ENCODE measurements at regions not wholly inside any gene's neighbourhood (a gene's known extent, or its start where the extent isn't known, plus 50 kb on each side); places are given as distances from the start of the nearest gene placed in this dataset.

- no peak for DNase-seq (ENCODE audit: low read depth)
- no peak overlapping the region for H3K4me3 ChIP-seq (ENCODE audit: low read depth, low read length)
- TF ChIP-seq, protein P1, sequence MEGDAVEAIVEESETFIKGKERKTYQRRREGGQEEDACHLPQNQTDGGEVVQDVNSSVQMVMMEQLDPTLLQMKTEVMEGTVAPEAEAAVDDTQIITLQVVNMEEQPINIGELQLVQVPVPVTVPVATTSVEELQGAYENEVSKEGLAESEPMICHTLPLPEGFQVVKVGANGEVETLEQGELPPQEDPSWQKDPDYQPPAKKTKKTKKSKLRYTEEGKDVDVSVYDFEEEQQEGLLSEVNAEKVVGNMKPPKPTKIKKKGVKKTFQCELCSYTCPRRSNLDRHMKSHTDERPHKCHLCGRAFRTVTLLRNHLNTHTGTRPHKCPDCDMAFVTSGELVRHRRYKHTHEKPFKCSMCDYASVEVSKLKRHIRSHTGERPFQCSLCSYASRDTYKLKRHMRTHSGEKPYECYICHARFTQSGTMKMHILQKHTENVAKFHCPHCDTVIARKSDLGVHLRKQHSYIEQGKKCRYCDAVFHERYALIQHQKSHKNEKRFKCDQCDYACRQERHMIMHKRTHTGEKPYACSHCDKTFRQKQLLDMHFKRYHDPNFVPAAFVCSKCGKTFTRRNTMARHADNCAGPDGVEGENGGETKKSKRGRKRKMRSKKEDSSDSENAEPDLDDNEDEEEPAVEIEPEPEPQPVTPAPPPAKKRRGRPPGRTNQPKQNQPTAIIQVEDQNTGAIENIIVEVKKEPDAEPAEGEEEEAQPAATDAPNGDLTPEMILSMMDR (IDR thresholded peaks at IDR 0.05; ENCODE audit: control insufficient read depth, extremely low read depth, insufficient read depth): no peak
Observed at GRCh38 chr9:99694393-99694792, 127.3 kb upstream of the NR4A3 start.

DNA sequence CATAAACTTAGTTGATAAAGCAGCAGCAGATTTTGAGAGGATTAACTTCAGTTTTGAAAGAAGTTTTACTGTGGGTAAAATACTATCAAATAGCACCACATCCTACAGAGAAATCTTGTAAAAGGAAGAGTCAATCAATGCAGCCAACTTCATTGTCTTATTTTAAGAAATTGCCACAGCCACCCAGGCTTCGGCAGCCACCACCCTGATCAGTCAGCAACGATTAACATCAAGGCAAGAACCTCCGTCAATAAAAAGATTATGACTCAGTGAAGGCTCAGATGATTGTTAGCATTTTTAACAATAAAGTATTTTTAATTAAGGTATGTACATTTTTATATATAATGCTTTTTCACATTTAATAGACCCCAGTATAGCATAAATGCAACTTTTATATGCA, 122.3 kb upstream of the NR4A3 start:
- DNase-seq (ENCODE audit: low read depth): no peak
- TF ChIP-seq, protein P1 (IDR thresholded peaks at IDR 0.05; ENCODE audit: control insufficient read depth, extremely low read depth, insufficient read depth): no peak

DNA sequence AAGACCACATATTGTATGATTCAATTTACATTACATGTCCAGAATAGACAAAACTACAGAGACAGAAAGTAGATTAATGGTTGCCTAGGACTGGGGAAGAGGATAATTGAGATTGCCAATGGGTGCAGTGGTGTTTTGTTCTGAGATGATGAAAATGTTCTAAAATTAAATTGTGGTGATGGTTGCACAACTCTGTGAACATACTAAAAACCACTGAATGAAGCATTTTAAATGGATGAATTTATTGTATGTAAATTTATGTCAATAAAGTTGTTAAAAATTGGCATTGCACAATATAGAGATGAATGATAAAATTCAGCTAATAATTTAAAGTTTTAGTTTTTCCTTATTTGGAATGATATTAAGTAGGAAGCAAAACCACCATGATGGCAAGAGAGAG, 109.5 kb upstream of the NR4A3 start:
- DNase-seq (ENCODE audit: low read depth): no peak
- H3K4me3 ChIP-seq (ENCODE audit: low read depth, low read length): no peak overlapping the region
- TF ChIP-seq, protein P1 (IDR thresholded peaks at IDR 0.05; ENCODE audit: control insufficient read depth, extremely low read depth, insufficient read depth): no peak

More for the DNA sequence above, 122.3 kb upstream of the NR4A3 start:
- H3K4me3 ChIP-seq (ENCODE audit: low read depth, low read length): no peak overlapping the region

- DNase-seq (ENCODE audit: low read depth): no peak
- no peak overlapping the region for H3K4me3 ChIP-seq (ENCODE audit: low read depth, low read length)
- TF ChIP-seq, protein P1 (IDR thresholded peaks at IDR 0.05; ENCODE audit: control insufficient read depth, extremely low read depth, insufficient read depth): no peak
Observed at GRCh38 chr9:99713838-99714306, 107.8 kb upstream of the NR4A3 start.

- DNase-seq (ENCODE audit: low read depth): no peak
- no peak overlapping the region for H3K4me3 ChIP-seq (ENCODE audit: low read depth, low read length)
- TF ChIP-seq, protein P1 (IDR thresholded peaks at IDR 0.05; ENCODE audit: control insufficient read depth, extremely low read depth, insufficient read depth): no peak
Observed at GRCh38 chr9:99718631-99719030, 103.1 kb upstream of the NR4A3 start.

DNA sequence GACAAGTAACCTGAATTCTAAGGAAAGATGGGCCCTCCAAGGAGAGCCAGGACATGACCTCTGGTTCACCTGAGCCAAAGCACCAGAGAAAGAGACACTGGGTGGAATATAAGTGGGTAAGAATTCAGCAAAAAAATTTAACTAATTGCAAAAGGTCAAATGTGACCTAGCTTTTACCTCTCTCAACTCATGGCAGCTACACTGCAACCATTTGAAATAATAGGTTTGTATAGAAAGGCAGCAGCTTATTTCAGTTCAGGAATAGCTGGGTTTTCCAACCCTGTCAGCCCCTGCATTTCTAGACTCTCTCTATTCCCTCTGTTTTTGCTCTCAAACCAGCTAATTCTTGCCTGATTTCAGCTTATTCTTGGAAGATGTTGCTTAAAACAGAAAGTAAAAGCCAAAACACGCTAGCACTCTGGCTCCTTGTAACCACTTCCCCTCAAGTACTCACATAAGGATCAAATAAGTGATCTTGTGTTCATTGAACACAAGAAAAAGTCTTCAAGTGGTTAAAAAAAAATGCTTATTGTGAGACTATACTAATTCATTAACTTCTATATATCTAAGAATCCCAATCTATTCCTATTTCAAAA, 101.1 kb upstream of the NR4A3 start:
- TF ChIP-seq, protein P1 (IDR thresholded peaks at IDR 0.05; ENCODE audit: control insufficient read depth, extremely low read depth, insufficient read depth): no peak
- no peak for DNase-seq (ENCODE audit: low read depth)
- H3K4me3 ChIP-seq (ENCODE audit: low read depth, low read length): no peak overlapping the region

DNA sequence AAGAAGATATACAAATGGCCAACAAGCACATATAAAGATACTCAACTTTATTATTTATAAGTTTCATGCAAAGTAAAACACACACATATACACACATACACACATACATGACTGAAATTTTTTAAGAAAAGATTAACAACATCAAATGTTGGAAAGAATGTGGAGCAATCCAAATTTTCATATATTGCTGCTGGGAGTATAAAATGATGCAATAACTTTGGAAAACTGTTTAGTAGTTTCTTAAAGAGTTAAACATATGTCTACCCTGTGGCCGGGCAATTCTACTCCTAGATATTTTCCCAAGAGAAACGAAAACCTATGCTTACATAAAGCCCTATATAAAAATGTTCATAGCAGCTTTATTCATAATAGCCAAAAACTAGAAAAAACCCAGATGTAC, 99.8 kb upstream of the NR4A3 start:
- TF ChIP-seq, protein P1 (IDR thresholded peaks at IDR 0.05; ENCODE audit: control insufficient read depth, extremely low read depth, insufficient read depth): no peak

More for the DNA sequence above, 99.8 kb upstream of the NR4A3 start:
- no peak overlapping the region for H3K4me3 ChIP-seq (ENCODE audit: low read depth, low read length)
- DNase-seq (ENCODE audit: low read depth): no peak
